ENCODE measurements at regions not wholly inside any gene's neighbourhood (a gene's known extent, or its start where the extent isn't known, plus 50 kb on each side); places are given as distances from the start of the nearest gene placed in this dataset.

- H3K4me1 Mint-ChIP-seq (ENCODE audit: low read depth) = peaks cover 10% of the 10 kb centered on the region
Observed at GRCh38 chr18:68150961-68151360, 563.9 kb downstream of the TMX3 start.

GRCh38 chr18:68148863-68149262, 566.0 kb downstream of the TMX3 start:
- H3K27ac Mint-ChIP-seq = no peak overlapping the region
- DNase-seq = no peak

More at GRCh38 chr18:68150961-68151360, 563.9 kb downstream of the TMX3 start:
- no peak for DNase-seq
- Mint-ChIP-seq H3K4me3 (no peak overlapping the region), H3K27me3 (ENCODE audit: insufficient read depth) (no peaks in the 10 kb centered on the region), H3K9me3 (no peaks in the 10 kb centered on the region), H3K27ac (no peak overlapping the region), H3K36me3 (ENCODE audit: low read depth) (no peaks in the 10 kb centered on the region)
- TF ChIP-seq CTCF (IDR thresholded peaks at IDR 0.05) = no peak

GRCh38 chr18:68147728-68148127, 567.2 kb downstream of the TMX3 start:
- Mint-ChIP-seq H3K9me3 (no peaks in the 10 kb centered on the region), H3K27ac (peak overlapping the region; percentile 57), H3K4me1 (ENCODE audit: low read depth) (peaks cover 10% of the 10 kb centered on the region), H3K36me3 (ENCODE audit: low read depth) (no peaks in the 10 kb centered on the region), H3K27me3 (ENCODE audit: insufficient read depth) (no peaks in the 10 kb centered on the region), H3K4me3 (peak overlapping the region; percentile 36; the same call in 1 of the 2 replicates)
- TF ChIP-seq CTCF (IDR thresholded peaks at IDR 0.05) = no peak
- no peak for DNase-seq

More at GRCh38 chr18:68148863-68149262, 566.0 kb downstream of the TMX3 start:
- H3K4me1 Mint-ChIP-seq (ENCODE audit: low read depth) = peaks cover 10% of the 10 kb centered on the region
- TF ChIP-seq CTCF (IDR thresholded peaks at IDR 0.05) = no peak
- no peaks in the 10 kb centered on the region for H3K9me3 Mint-ChIP-seq
- H3K4me3 Mint-ChIP-seq = no peak overlapping the region
- H3K27me3 Mint-ChIP-seq (ENCODE audit: insufficient read depth) = no peaks in the 10 kb centered on the region
- H3K36me3 Mint-ChIP-seq (ENCODE audit: low read depth) = no peaks in the 10 kb centered on the region

GRCh38 chr18:68121826-68122225, 593.1 kb downstream of the TMX3 start:
- Mint-ChIP-seq H3K9me3 (no peaks in the 10 kb centered on the region), H3K27ac (no peak overlapping the region), H3K4me1 (ENCODE audit: low read depth) (peaks cover 23% of the 10 kb centered on the region), H3K4me3 (no peak overlapping the region), H3K27me3 (ENCODE audit: insufficient read depth) (no peaks in the 10 kb centered on the region), H3K36me3 (ENCODE audit: low read depth) (0 out of 2 replicates have a peak, but pooled peaks cover 5% of the 10 kb centered on the region)
- no peak for DNase-seq
- TF ChIP-seq CTCF (IDR thresholded peaks at IDR 0.05) = no peak

- Mint-ChIP-seq H3K4me1 (ENCODE audit: low read depth) (peaks cover 23% of the 10 kb centered on the region), H3K36me3 (ENCODE audit: low read depth) (0 out of 2 replicates have a peak, but pooled peaks cover 5% of the 10 kb centered on the region), H3K9me3 (no peaks in the 10 kb centered on the region), H3K27me3 (ENCODE audit: insufficient read depth) (no peaks in the 10 kb centered on the region), H3K27ac (no peak overlapping the region), H3K4me3 (no peak overlapping the region)
- no peak for DNase-seq
- TF ChIP-seq CTCF (IDR thresholded peaks at IDR 0.05) = no peak
Observed at GRCh38 chr18:68121308-68121707, 593.6 kb downstream of the TMX3 start.

- no peak for DNase-seq
- Mint-ChIP-seq H3K4me1 (ENCODE audit: low read depth) (no peaks in the 10 kb centered on the region), H3K9me3 (no peaks in the 10 kb centered on the region), H3K4me3 (no peak overlapping the region), H3K36me3 (ENCODE audit: low read depth) (no peaks in the 10 kb centered on the region), H3K27ac (no peak overlapping the region), H3K27me3 (ENCODE audit: insufficient read depth) (no peaks in the 10 kb centered on the region)
- TF ChIP-seq CTCF (IDR thresholded peaks at IDR 0.05) = no peak
Observed at GRCh38 chr18:68114989-68115388, 598.5 kb upstream of the DSEL start.

Data from HFFc6 (cell line).